ENCODE measurements at regions not wholly inside any gene's neighbourhood (a gene's known extent, or its start where the extent isn't known, plus 50 kb on each side); places are given as distances from the start of the nearest gene placed in this dataset.

- ChIA-PET POLR2A (no interaction called here), SMC1A (ENCODE audit: uncharacterized antibody, unreplicated experiment) (no interaction called here), RAD21 (ENCODE audit: unreplicated experiment) (no interaction called here), CTCF (no interaction called here)
- Histone ChIP-seq H3K27ac (ENCODE audit: control insufficient read depth, insufficient read depth) (no peak overlapping the region), H3K27me3 (replicated peaks in 1 of 2; ENCODE audit: control insufficient read depth in 2 of 2, insufficient read depth in 2 of 2, low read length in 1 of 2) (no peaks in the 10 kb centered on the region), H4K20me1 (ENCODE audit: control insufficient read depth, insufficient read depth) (no peaks in the 10 kb centered on the region), H3K4me1 (ENCODE audit: control insufficient read depth, insufficient read depth, low read length) (no peaks in the 10 kb centered on the region), H3K4me3 (no peak overlapping the region), H3K4me2 (ENCODE audit: control insufficient read depth, insufficient read depth) (no peak overlapping the region), H2AFZ (ENCODE audit: control insufficient read depth, low read depth, low read length) (no peak overlapping the region), H3K36me3 (ENCODE audit: control insufficient read depth in 2 of 2, insufficient read depth in 2 of 2, low read length in 1 of 2) (no peaks in the 10 kb centered on the region), H3K9me3 (replicated peaks; ENCODE audit: control insufficient read depth, insufficient read depth, low read length) (no peaks in the 10 kb centered on the region; the same call in 2 of the 3 replicates), H3K79me2 (ENCODE audit: control insufficient read depth, insufficient read depth, low read length) (no peaks in the 10 kb centered on the region), H3K9ac (ENCODE audit: control insufficient read depth, insufficient read depth, low read length) (no peak overlapping the region)
- BruUV-seq (replicated peaks): no TSS peak
- intact Hi-C loops (cut with micrococcal nuclease; ENCODE audit: unreplicated experiment): no loop called here
- 0% methylated on average over 1 of the region's 1 CpG for WGBS (ENCODE audit: insufficient coverage, insufficient replicate concordance, low lambda C conversion rate, missing lambda C conversion rate)
- no peak for FAIRE-seq
- no peak for DNase-seq (ENCODE audit: low read depth, low spot score)
- no peak for ATAC-seq
- in situ Hi-C loops (cut with MboI): no loop called here
- TF ChIP-seq LARP7 (IDR thresholded peaks at IDR 0.05) (no peak), BMI1 (IDR thresholded peaks at IDR 0.05; ENCODE audit: borderline replicate concordance) (no peak), ZNF24 (IDR thresholded peaks at IDR 0.05) (no peak), ATF7 (IDR thresholded peaks at IDR 0.05; ENCODE audit: low read depth) (no peak), CHD4 (IDR thresholded peaks at IDR 0.05) (no peak), ELK1 (IDR thresholded peaks at IDR 0.05; ENCODE audit: low read depth, low read length) (no peak), ZNF207 (IDR thresholded peaks at IDR 0.05; ENCODE audit: borderline replicate concordance) (no peak), BCL3 (IDR thresholded peaks at IDR 0.05; ENCODE audit: borderline replicate concordance, insufficient read depth, low read depth, low read length, poor library complexity, severe bottlenecking) (no peak), SMC3 (IDR thresholded peaks at IDR 0.05; ENCODE audit: borderline replicate concordance, low read length) (no peak), PAX8 (IDR thresholded peaks at IDR 0.05) (no peak), ZNF274 (IDR thresholded peaks at IDR 0.05; ENCODE audit: insufficient read depth, insufficient read length) (no peak), IKZF2 (IDR thresholded peaks at IDR 0.05) (no peak), BACH1 (IDR thresholded peaks at IDR 0.05; ENCODE audit: borderline replicate concordance) (no peak), SMAD5 (IDR thresholded peaks at IDR 0.05; ENCODE audit: low read depth) (no peak), BCL11A (IDR thresholded peaks at IDR 0.05; ENCODE audit: low read depth, low read length) (no peak), RBBP5 (conservative IDR thresholded peaks at IDR 0.05) (no peak), HDAC6 (IDR thresholded peaks at IDR 0.05; ENCODE audit: unreplicated experiment) (no peak)
Measured at GRCh38 chrX:10926891-10927290, 184.2 kb upstream of the HCCS start.
